GM12878 (cell line): ENCODE measurements at regions not wholly inside any gene's neighbourhood (a gene's known extent, or its start where the extent isn't known, plus 50 kb on each side); places are given as distances from the start of the nearest gene placed in this dataset.

Source experiments
- ATAC-seq: fragments of 200-7000 bp; cut with Tn5 transposase; 3 replicates; pipeline ENCODE4 v1.9.1; 2020; ENCODE audit warnings: mild to moderate bottlenecking, moderate library complexity
- BruUV-seq: library from RNA; stranded (reverse); fragments of 400-500 nt; replicated peaks from 2 replicates; lab custom pipeline; 2021; lab: Mats Ljungman, UMichigan
- CTCF ChIA-PET: fragments of 300-600 bp; sonication (Branson Sonifier 250); formaldehyde crosslinking; extraction: SDS; loops from one replicate; lab custom pipeline; 2021; ENCODE audit warnings: inconsistent platforms; lab: Yijun Ruan, JAX
- POLR2A ChIA-PET: fragments of 350-600 bp; formaldehyde crosslinking; extraction: SDS; loops from one replicate; lab custom pipeline; 2021; ENCODE audit warnings: inconsistent platforms; lab: Charles Lee
- RAD21 ChIA-PET: fragments of 300-600 bp; sonication (Branson Sonifier 250); formaldehyde crosslinking; loops from one replicate; lab custom pipeline; 2023; ENCODE audit warnings: antibody characterized with exemption; ENCODE audit not compliant: unreplicated experiment; lab: Charles Lee
- SMC1A ChIA-PET: fragments of 300-600 bp; sonication (Branson Sonifier 250); formaldehyde crosslinking; loops from one replicate; lab custom pipeline; 2023; ENCODE audit not compliant: unreplicated experiment, uncharacterized antibody; lab: Charles Lee
- DNase-seq: peaks from one replicate; pipeline ENCODE4 v3.0.0-alpha.2; 2011; ENCODE audit warnings: low read depth, low spot score
- FAIRE-seq: peaks from 3 replicates; lab custom pipeline; 2011; peaks lifted over from hg19 to GRCh38; lab: Jason Lieb, UNC
- H2AFZ ChIP-seq: 2 replicates; pipeline ENCODE4 v1.6.0; 2011; ENCODE audit warnings: low read depth, low read length, control low read depth; ENCODE audit not compliant: control insufficient read depth
- H3K27ac ChIP-seq: 2 replicates; pipeline ENCODE4 v1.5.1; 2011; ENCODE audit warnings: control low read depth; ENCODE audit not compliant: control insufficient read depth, insufficient read depth
- H3K27me3 ChIP-seq, 2 experiments: replicated peaks in 1 of 2; 2 replicates each; pipeline versions ENCODE4 v1.6.0 to v1.6.1; 2011; ENCODE audit warnings: low read length in 1 of 2; ENCODE audit not compliant: control insufficient read depth in 2 of 2, insufficient read depth in 2 of 2
- H3K36me3 ChIP-seq, 2 experiments: 2 replicates each; pipeline ENCODE4 v1.5.1; 2011; ENCODE audit warnings: low read length in 1 of 2; ENCODE audit not compliant: control insufficient read depth in 2 of 2, insufficient read depth in 2 of 2
- H3K4me1 ChIP-seq: 2 replicates; pipeline ENCODE4 v1.6.1; 2011; ENCODE audit warnings: mild to moderate bottlenecking, low read length, moderate library complexity, mixed read lengths; ENCODE audit not compliant: control insufficient read depth, insufficient read depth
- H3K4me2 ChIP-seq: 2 replicates; pipeline ENCODE4 v1.6.0; 2011; ENCODE audit warnings: control low read depth; ENCODE audit not compliant: control insufficient read depth, insufficient read depth
- H3K4me3 ChIP-seq: fragments of 200-600 bp; sonication (generic); 2 replicates; pipeline ENCODE4 v1.5.1; 2016
- H3K79me2 ChIP-seq: 2 replicates; pipeline ENCODE4 v1.6.0; 2011; ENCODE audit warnings: low read length; ENCODE audit not compliant: control insufficient read depth, insufficient read depth
- H3K9ac ChIP-seq: 2 replicates; pipeline ENCODE4 v1.8.0; 2011; ENCODE audit warnings: low read length, control low read depth, mixed read lengths; ENCODE audit not compliant: control insufficient read depth, insufficient read depth
- H3K9me3 ChIP-seq: replicated peaks from 3 replicates; pipeline ENCODE4 v1.5.1; 2011; ENCODE audit warnings: mild to moderate bottlenecking, low read length; ENCODE audit not compliant: control insufficient read depth, insufficient read depth
- H4K20me1 ChIP-seq: 2 replicates; pipeline ENCODE4 v1.6.0; 2011; ENCODE audit not compliant: control insufficient read depth, insufficient read depth
- CUX1 ChIP-seq: IDR thresholded peaks from 2 replicates; pipeline ENCODE4 v1.6.1; 2012; ENCODE audit warnings: improper control_type of control experiment, low read depth, low read length; ENCODE audit not compliant: insufficient replicate concordance
- EGR1 ChIP-seq, 2 experiments: IDR thresholded peaks; 1 replicate in 1 of 2; 2 replicates in 1 of 2; pipeline ENCODE4 v1.6.1; 2011 to 2012; ENCODE audit warnings: low read depth in 2 of 2, low read length in 2 of 2, borderline replicate concordance in 1 of 2, mild to moderate bottlenecking in 1 of 2, moderate library complexity in 1 of 2
- TCF3 ChIP-seq: IDR thresholded peaks from 2 replicates; pipeline ENCODE4 v1.6.1; 2012; ENCODE audit warnings: low read depth, mild to moderate bottlenecking, low read length, borderline replicate concordance; ENCODE audit not compliant: insufficient read depth
- ZNF207 ChIP-seq: fragments of 450-650 bp; IDR thresholded peaks from 2 replicates; pipeline ENCODE4 v1.6.1; 2014; ENCODE audit warnings: antibody characterized with exemption, mild to moderate bottlenecking, borderline replicate concordance
- in situ Hi-C: fragments of 300-500 bp; cut with MboI; formaldehyde crosslinking; loops from 9 replicates; pipeline ENCODE4 v1.14.3; 2018; ENCODE audit warnings: mixed read lengths
- intact Hi-C: fragments of 100-400 bp; cut with micrococcal nuclease; formaldehyde crosslinking; loops from one replicate; pipeline ENCODE4 v1.14.2; 2022; ENCODE audit not compliant: unreplicated experiment

DNA sequence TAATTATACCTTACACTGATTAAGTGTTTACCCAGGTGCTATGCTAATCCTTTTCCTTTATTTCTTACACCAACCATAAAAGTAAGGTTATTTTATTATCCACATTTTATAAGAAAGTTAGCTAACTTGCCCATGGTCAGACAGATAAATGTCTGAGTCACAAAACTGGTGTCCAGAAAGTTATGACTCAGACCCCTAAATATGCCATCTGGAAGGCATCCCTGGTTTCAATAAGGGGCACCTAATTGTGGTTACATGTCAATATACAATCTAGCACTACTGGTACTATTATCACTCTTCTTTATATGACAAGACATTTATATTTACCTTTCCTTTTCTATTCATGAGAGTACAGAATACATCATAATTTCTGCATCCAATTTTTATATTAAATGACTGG, 496.5 kb upstream of the ADGRL2 start:
- in situ Hi-C loops, result no loop called here
- no peak for ATAC-seq

More for the DNA sequence above, 496.5 kb upstream of the ADGRL2 start:
- Histone ChIP-seq H3K4me1 (no peaks in the 10 kb centered on the region), H3K9ac (no peak overlapping the region), H3K9me3 (no peaks in the 10 kb centered on the region), H3K27me3 (0 out of 4 replicates have a peak, but pooled peaks cover 0 to 1% of the 10 kb centered on the region in 2 experiments), H3K4me3 (no peak overlapping the region), H3K27ac (no peak overlapping the region), H4K20me1 (no peaks in the 10 kb centered on the region), H3K4me2 (no peak overlapping the region), H2AFZ (no peak overlapping the region), H3K79me2 (no peaks in the 10 kb centered on the region), H3K36me3 (no peaks in the 10 kb centered on the region)
- FAIRE-seq, result no peak
- ChIA-PET CTCF (no interaction called here), SMC1A (no interaction called here), RAD21 (no interaction called here), POLR2A (no interaction called here)
- DNase-seq, result no peak
- BruUV-seq, result no TSS peak
- intact Hi-C loops, result no loop called here
- TF ChIP-seq TCF3 (no peak), CUX1 (no peak), ZNF207 (no peak), EGR1 (IDR thresholded peaks at IDR 0.05; ENCODE audit: borderline replicate concordance in 1 of 2, low read depth in 2 of 2, low read length in 2 of 2) (no peak)
